Glomerular endothelial cell (primary cell): ENCODE measurements at regions not wholly inside any gene's neighbourhood (a gene's known extent, or its start where the extent isn't known, plus 50 kb on each side); places are given as distances from the start of the nearest gene placed in this dataset.
A peak's percentile ranks its signal among the peaks of the same experiment; 100 is the strongest.
"Not testable (repeated sequence)": the region's sequence is repeated elsewhere in the genome, so short reads cannot be mapped to it uniquely, and the experiment has no call there.

ENCODE experiments used
- DNase-seq: peaks from one replicate; pipeline ENCODE4 v3.0.0-alpha.2; 2011; ENCODE audit warnings: low read depth, low spot score; ENCODE audit errors: extremely low read depth

DNA sequence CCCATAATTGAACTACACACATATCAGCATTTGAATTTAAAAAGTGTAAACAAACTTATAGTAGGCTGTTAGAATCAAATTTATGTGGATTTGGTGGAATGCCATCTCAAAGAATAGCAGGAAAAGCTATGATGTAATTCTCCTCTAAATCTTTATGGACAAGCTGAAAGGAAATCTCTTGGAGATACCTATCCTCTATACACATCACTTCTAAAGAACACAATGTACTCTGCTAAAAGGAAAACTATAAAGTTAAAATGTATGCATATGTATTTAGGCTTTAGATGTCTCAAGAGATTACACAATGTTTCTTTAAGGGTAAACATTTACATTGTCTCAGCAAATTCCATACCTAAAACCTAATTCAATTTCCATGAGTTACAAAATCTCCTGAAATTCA, 323.3 kb downstream of the CRPPA start:
- peak; percentile 58 for DNase-seq

DNA sequence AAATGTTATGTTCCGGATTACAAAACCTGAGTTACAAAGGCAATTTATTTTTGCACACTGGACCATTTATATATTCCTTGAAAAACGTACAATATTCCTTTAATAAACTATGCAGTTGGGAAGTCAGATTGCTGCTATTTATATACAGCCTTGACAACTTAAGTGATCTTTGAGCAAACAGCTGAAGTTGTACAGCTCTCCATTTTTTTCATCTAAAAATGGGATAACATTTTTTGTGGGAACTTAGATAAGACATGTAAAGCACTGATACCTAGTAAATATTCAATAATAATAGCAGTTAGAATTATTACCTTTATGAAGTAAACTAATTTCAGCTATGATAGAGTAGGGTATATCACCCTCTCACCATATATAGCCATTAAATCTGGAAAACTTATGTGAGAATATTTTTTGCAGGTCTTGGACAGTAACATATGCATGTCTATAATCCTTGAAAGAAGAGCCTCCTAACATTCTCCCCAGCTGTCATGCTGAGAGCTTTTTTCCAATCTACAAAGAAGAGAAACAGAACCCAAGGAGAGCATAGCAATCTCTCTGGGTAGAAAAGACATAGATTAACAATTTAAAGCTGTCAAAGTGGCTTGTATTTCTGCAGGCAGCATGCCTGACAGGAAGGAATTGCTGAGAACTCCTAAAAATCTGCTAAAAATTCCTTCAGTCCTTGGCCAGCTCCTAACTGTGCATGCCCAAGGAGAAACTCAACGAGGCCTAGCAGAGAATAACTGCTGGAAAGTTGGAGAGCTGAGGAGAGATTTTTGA, 326.0 kb downstream of the CRPPA start:
- no peak for DNase-seq

DNA sequence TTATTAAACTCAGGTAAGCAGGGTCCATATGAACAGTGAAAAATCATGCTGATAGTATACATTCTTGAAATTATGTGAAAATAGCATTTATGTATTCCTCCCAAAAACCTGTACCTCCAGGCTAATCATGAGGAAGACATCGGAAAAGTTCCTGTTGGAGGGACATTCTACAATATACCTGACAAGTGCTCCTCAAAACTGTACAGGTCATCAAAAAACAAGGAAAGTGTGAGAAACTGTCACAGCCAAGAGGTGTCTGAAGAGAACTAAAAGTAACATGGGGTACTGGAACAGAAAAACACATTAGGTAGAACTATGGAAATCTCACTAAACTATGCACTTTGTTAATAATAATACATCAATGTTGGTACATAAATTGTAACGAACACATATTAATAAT, 326.7 kb downstream of the CRPPA start:
- DNase-seq = no peak

DNA sequence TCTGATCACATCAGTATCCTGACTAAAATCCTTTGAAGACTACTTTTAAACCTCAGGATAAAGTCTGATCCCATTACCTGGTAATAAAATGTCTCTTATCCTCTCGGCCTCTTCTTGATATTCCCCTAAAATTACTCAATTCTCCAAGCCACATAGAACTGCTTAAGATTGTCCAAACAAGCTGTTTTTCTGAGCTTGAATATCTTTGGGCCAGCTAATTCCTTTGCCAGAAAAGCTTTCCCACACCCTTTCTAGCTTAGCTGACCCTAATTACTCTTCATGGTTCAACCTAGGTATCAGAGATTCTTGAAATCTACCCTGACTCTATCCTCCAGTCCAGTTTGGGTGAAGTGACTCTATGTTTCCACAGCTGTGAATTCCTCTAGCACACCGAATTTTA, 328.6 kb downstream of the CRPPA start:
- DNase-seq = no peak

DNA sequence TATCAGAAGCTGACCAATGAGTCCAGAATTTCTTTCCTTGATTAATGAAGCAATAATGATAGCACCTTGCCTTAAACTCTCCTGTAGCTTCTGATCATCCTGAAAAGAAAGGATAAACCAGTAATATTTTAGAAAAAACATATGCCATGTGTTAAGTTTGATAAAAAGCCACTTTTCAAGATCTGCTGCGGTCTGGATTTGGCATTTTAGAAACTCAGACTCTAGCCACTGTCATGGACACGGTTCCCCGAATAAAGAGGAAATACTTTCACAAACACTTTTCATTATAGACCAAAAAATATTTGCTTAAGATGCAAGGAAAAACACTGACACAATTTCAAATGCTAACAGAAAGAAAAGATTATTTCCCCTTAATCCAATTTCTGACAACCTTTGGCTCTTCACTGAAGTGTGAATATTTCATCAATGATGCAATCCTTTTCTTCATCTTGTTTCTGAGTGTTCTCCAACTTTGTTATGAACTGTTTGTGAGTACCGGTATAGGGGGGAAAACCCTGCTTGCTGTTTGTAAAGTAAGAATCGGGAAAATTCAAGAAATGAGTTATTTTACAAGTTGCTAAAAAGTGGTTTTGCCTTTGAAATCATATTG, 329.5 kb downstream of the CRPPA start:
- DNase-seq = no peak

DNA sequence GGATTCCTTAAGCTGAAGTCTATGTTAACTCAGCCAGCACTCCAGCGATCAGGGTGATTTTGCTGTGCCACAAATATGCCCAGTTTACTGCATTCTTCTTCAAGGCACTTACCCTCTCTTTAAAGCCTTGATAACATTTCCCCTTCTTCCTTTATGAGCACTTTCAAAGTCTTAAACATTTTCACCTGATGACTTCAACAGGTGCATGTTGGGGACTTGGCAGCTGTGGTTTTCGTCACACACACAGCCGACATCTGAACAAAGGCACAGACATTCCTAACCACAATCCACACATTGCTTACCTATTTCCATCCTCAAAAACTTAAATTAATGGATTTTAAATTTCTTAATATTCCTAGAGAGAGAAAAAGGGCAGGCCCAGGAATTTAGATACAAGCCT, 331.5 kb downstream of the CRPPA start:
- DNase-seq = no peak

DNA sequence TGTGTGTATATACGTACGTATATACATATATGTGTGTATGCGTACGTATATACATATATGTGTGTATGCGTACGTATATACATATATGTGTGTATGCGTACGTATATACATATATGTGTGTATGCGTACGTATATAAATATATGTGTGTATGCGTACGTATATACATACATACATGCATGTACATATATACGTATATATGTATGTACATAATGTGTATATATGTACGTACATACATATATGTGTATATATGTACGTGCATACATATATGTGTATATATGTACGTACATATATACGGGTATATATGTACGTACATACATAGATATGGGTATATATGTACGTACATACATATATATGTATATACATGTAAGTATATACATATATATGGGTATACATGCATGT, 332.1 kb downstream of the CRPPA start:
- no peak for DNase-seq

DNA sequence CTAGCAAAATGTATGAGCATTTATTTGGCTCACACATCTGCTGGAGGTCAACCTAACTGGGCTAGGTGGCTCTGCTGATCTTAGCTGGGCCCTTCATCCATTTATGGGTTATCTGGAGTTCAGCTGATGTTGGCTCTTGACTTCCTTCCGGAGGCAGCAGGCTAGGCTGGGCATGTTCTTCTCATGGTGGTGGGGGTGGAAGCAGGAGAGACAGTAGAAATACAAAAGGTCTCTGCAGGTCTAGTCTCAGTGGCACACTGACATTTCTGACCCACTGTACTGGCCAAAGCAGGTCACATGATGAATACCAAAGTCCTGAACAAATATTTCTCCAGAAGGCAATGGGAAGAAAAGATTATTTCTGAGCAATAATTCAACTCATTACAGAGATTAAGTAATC, 334.6 kb downstream of the CRPPA start:
- no peak for DNase-seq

DNA sequence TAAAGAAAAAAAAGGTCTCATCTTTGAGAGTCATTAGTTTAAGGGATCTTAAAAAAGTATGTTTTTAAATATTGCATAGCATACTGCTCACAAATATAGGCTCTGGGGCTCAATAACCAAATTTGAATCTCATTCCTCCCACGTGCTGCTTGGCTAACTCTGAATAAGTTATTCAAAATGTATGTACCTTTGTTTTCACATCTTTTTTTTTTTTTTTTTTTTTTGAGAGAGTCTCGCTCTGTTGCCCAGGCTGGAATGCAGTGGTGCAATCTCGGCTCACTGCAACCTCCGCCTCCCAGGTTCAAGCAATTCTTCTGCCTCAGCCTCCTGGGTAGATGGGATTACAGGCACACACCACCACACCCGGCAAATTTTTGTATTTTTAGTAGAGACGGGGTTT, 335.6 kb downstream of the CRPPA start:
- DNase-seq = not testable (repeated sequence)

DNA sequence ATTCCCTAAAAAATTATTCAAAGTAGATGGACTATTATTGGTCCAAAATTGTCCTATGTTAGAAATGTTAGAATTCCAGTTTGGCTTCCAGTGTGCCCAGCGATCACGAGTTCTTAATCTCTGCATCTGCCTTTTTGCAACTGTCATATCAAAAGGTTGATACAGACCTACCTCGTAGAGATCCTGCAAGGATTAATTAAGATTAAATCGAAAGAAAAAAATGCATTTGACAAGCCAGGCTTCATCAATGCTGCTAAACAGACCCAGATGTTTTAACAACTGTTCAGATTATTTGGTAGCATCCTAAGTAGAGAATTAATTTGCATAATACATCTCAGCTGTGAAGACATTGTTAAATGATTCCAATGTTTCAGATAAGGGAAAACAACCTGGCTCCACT, 336.5 kb downstream of the CRPPA start:
- no peak for DNase-seq

DNA sequence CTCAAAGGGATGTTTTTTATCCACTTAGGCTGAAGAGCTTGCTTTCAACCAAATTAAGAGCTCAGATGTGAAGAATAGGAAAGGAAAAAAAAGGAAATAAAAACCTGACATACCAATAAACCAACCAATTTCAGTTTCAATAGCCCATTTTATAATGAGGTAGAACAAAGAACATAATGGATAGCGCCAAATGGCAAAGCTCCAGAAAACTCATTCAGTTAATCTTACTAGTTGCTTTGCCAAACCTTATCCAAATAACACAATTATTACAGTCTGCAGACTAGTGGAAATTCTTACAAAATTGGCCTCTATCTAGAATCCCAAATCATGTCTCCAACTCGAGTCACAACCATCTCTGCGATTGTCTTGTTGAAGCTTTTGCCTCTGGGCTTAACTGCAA, 337.0 kb downstream of the CRPPA start:
- no peak for DNase-seq

DNA sequence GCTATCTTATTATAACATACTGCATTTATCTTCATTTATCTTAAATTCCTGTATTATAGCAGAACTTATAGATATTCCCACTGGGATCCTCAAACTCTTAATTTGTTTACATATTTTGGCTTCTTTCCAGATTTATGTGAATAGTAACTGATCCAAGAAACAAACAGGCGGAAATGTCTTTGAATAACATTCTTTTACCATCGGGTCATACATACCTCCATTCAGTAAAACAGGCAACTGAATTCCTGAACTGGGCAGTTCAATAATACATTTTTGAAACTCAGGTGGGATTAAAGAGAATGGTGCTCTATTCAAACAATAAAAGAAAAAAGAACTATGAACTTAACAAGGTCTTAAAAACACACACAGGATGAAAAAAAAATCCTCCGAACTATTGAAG, 337.4 kb downstream of the CRPPA start:
- peak; percentile 61 for DNase-seq

DNA sequence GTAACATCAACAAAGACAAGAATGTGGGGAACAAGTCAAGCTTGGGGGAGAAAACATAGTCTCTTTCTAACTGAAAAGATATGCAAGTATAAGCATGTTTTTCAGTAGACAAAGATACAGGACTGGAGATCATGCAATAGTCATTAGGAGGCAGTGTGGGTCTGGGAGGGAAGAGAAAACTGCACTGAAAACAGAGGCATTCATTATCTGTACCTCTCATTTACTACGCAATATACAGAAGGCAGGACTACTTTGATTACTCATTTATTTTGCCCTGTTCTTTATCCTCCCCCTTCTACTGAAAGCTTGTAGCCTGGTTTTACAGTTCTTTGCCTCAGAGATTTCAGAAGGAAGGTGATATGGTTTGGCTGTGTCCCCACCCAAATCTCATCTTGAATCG, 341.2 kb downstream of the CRPPA start:
- no peak for DNase-seq

DNA sequence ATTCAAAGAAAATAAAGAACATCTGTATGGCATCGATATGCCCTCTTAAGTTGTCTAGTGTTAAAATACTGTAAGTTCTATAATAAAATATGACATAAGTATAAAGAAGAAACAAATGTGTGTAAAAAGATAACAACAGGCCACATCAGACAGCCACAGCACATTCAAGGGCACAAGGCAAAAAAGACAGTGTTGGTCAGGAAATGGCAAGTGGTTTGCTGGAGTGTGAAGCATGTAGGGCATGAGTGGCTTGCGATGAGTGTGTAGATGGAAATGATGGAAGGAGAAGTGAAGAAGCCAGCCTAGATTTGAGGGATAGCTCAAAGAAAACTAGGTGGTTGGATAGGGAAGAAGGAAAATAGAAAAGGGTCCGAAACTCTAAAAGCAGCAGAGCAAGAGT, 341.6 kb downstream of the CRPPA start:
- DNase-seq = no peak

DNA sequence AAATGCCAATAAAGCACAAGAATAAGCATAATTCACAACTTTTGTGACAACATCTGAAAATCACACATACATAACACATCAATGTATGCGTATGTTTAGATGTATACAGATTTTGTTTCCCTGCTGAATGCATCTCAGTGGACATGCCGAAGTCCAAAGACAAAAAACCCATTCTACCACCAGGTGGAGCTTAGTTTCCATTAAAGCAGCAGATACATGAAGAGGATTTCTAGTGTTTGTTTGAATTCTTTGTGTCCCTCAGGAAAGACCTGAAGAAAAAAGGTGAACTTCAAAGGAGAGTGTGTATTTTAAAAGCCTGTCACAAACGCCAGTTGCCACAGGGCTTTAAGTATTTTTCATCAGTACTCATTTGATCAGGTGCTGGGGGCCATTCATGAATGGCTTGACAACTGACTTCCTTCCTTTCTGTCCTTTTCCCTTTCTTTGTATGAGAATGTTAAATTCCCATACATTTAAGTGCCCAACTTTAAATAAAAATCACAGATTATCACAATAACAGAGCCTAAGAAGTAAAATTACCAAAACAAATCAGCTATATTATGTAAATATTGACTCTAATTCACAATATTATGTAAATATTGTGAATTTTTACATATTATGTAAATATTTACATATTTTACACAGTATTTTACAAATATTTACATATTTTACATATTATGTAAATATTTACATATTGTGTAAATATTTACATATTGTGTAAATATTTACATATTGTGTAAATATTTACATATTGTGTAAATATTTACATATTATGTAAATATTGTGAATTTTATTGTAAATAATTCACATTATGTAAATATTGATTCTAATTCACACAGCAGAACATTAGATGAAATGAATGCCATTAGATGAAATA, 343.0 kb downstream of the CRPPA start:
- DNase-seq = peak; percentile 72

DNA sequence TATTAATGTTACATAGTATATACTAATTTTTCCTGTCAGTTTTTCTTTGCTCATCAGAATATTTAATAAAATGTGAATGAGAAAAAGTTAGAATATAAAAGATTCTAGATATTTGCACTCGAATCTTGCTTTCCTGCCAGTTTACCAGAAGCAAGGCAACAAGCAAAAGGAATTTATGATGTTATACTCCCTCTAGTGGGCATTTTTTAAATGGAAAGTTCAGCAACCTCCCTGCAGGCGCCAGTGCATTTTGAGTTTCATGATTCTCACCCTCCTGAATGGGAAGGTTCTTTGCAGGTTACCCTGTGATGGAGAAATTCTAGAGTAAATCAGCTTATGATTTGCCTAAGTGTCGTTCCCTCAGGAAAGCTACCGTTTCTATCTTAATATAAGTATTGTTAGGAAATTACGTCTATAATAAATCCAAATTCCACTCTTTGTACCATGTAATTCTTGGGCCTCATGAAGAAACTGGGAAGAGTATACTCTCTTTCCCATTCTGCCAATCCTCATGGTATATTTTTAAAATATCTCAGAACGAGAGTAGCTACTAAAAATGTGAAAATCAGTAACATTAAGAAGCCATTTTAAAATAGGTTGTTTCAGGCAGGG, 350.0 kb downstream of the CRPPA start:
- no peak for DNase-seq

DNA sequence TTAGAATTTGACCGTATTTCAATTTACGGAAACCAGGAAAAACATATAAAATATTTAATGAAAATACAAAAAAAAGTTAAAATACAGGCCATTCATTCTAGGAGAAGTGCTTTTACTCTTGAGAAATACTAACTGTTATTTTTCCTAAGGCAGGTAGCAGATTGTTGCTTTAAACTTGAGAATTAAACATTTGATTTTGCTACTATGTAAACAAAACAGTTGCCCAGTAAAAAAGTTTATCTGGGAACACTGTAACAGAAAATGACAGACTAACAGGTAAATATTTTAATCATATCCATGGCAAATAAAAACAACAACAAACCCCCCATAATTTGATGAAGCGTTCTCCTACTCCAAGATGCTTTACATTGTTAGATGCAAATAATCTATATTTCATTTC, 350.5 kb downstream of the CRPPA start:
- no peak for DNase-seq

DNA sequence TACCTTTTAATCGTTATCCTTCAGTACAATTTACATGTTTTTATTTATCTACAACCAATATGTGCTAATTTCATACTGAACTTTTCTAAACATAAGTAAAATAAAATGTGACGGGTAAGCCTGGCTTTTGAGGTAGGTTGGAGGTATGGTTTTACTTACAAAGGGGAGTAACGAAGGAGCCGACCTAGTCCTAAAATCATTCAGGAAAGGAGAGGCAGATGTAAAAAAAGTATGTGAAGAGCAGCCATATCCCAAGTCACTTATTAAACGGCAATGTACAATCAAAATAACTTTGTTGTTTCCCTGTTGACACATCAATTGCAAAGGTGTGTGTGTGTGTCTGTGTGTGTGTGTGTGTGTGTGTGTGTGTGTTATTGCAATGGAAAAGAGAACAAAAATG, 351.3 kb downstream of the CRPPA start:
- no peak for DNase-seq

DNA sequence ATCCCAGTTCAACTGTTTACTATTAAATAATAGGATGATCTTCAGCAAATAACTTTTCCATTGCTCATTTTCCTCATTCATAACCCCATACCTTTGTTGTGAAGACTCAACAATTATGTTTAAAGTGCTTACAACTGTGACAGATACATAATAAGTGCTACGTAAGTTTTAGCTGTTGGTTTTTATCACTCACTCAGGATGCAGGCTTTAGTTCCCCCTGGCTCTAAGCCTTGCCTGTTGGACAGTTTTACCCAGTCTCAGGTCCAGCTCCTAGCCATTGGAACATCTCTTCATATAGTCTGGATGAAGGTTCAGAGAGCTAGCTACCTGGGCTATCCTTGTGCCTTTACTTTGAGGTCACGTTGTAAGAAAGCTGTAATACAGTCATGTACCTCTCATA, 353.2 kb downstream of the CRPPA start:
- DNase-seq = no peak

DNA sequence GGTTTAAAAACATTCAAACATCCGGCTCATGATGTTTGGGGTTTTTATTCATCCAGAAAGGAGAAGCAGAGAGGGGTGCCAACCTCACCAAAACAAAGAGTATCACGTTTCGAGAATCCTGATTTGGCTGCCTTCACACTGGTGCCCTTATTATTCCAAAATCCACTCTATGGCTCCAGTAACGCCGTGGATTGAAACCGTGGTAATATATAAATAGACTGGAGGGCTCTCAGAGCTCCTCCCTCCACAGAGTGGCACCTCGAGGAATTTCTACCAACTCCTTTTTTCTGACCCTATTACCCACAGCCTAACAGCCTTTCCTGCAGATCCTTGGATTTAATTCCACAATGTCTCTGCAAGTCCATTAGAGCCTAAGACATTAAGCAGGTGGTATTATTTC, 353.6 kb downstream of the CRPPA start:
- no peak for DNase-seq

DNA sequence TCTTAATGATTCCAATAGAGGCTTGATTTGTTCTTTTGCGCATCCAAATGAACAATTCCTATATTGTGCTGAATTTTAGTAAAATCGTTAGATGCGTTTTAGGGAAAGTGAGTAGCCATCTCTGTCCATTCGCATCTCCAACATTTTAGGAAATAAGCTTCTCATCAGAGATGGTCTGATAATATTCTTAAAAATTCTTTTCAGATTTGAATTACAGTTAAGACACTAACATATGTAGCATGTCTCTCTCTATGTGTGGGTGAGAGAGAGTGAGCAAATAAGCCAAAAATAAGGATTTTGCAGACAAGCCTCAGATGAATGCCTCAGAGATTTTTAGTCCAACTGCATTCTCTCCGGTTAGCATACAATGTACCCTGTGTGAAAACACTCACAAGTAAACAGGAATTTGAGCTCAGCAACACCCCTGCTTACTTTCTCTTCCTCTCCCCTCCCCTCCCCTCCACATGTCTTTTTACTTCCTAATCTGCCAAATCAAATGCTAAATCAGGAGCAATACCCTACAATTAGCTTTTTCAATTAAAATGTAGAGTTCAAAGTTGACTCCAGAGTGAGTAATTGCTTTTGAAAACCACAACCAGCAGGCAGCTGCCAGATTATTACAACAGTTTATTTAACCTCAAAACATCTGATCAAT, 354.4 kb downstream of the CRPPA start:
- no peak for DNase-seq
